A673 (cell line): ENCODE measurements at regions not wholly inside any gene's neighbourhood (a gene's known extent, or its start where the extent isn't known, plus 50 kb on each side); places are given as distances from the start of the nearest gene placed in this dataset.

Source experiments
- BruUV-seq: library from RNA; stranded (reverse); fragments of 400-500 nt; replicated peaks from 2 replicates; lab custom pipeline; 2021; lab: Mats Ljungman, UMichigan
- CTCF ChIA-PET: fragments of 300-600 bp; sonication (Branson Sonifier 250); formaldehyde crosslinking; loops from one replicate; lab custom pipeline; 2022; ENCODE audit warnings: antibody characterized with exemption; lab: Charles Lee
- POLR2A ChIA-PET: fragments of 300-600 bp; sonication (Branson Sonifier 250); formaldehyde crosslinking; loops from one replicate; lab custom pipeline; 2022; ENCODE audit warnings: antibody characterized with exemption; ENCODE audit not compliant: low non-redundant PET; lab: Charles Lee
- DNase-seq: peaks from one replicate; pipeline ENCODE4 v3.0.0-alpha.2; 2015; ENCODE audit warnings: low spot score
- H3K27ac ChIP-seq: fragments of 200-600 bp; sonication (generic); 2 replicates; pipeline ENCODE4 v1.5.1; 2016; ENCODE audit warnings: mixed run types, low read depth, mild to moderate bottlenecking, mixed read lengths, antibody characterized with exemption, low read length; ENCODE audit not compliant: poor library complexity, severe bottlenecking
- H3K27me3 ChIP-seq: fragments of 200-600 bp; sonication (generic); replicated peaks from 2 replicates; pipeline ENCODE4 v1.6.1; 2017; ENCODE audit warnings: mixed run types, low read depth, mild to moderate bottlenecking, mixed read lengths, antibody characterized with exemption, low read length; ENCODE audit not compliant: insufficient read depth, poor library complexity
- H3K36me3 ChIP-seq: fragments of 200-600 bp; sonication (generic); 2 replicates; pipeline ENCODE4 v1.6.1; 2016; ENCODE audit warnings: mixed run types, mild to moderate bottlenecking, mixed read lengths, antibody characterized with exemption, low read length; ENCODE audit not compliant: insufficient read depth, poor library complexity, severe bottlenecking
- H3K4me1 ChIP-seq: fragments of 200-600 bp; sonication (generic); 2 replicates; pipeline ENCODE4 v1.6.1; 2017; ENCODE audit warnings: mixed run types, mild to moderate bottlenecking, mixed read lengths, antibody characterized with exemption, low read length; ENCODE audit not compliant: insufficient read depth, poor library complexity, severe bottlenecking
- H3K4me3 ChIP-seq: fragments of 200-600 bp; sonication (generic); 2 replicates; pipeline ENCODE4 v1.5.1; 2016; ENCODE audit warnings: low read depth, mixed run types, mild to moderate bottlenecking, mixed read lengths, low read length; ENCODE audit not compliant: poor library complexity, severe bottlenecking
- H3K9me3 ChIP-seq: fragments of 200-600 bp; sonication (generic); 2 replicates; pipeline ENCODE4 v1.6.1; 2016; ENCODE audit warnings: mixed run types, low read depth, mild to moderate bottlenecking, mixed read lengths, antibody characterized with exemption, low read length; ENCODE audit not compliant: poor library complexity, severe bottlenecking
- CTCF ChIP-seq: fragments of 300-800, 200-600 bp; sonication (generic); conservative IDR thresholded peaks from 2 replicates; pipeline ENCODE4 v1.5.1; 2017; ENCODE audit warnings: low read depth, mild to moderate bottlenecking, antibody characterized with exemption, low read length, moderate library complexity, mixed read lengths
- EZH2 ChIP-seq: fragments of 200-600 bp; sonication (generic); IDR thresholded peaks from 2 replicates; pipeline ENCODE4 v1.6.1; 2017; ENCODE audit warnings: borderline replicate concordance, low read depth, mild to moderate bottlenecking, mixed read lengths, antibody characterized with exemption, low read length; ENCODE audit not compliant: poor library complexity, severe bottlenecking
- intact Hi-C: fragments of 100-400 bp; cut with micrococcal nuclease; formaldehyde crosslinking; loops from one replicate; pipeline ENCODE4 v1.10.0; 2022; ENCODE audit not compliant: unreplicated experiment

- POLR2A ChIA-PET, result no interaction called here
- no peak overlapping the region for H3K4me3 ChIP-seq
- H3K27me3 ChIP-seq, result no peaks in the 10 kb centered on the region
- no TSS peak for BruUV-seq
- TF ChIP-seq CTCF, result no peak
- TF ChIP-seq EZH2, result no peak
- no peaks in the 10 kb centered on the region for H3K9me3 ChIP-seq
- DNase-seq, result no peak
- H3K4me1 ChIP-seq, result no peaks in the 10 kb centered on the region
- CTCF ChIA-PET, result no interaction called here
- no peaks in the 10 kb centered on the region for H3K36me3 ChIP-seq
- H3K27ac ChIP-seq, result no peak overlapping the region
- intact Hi-C loops, result no loop called here
These were observed 306.7 kb downstream of the DTWD2 start for GRCh38 chr5:118681655-118682054.

GRCh38 chr5:118679264-118679940, 308.9 kb downstream of the DTWD2 start:
- no peak for TF ChIP-seq EZH2
- TF ChIP-seq CTCF, result no peak
- no TSS peak for BruUV-seq
- DNase-seq, result no peak
- ChIA-PET CTCF (no interaction called here), POLR2A (no interaction called here)
- no peak overlapping the region for H3K4me3 ChIP-seq
- intact Hi-C loops, result no loop called here
- no peaks in the 10 kb centered on the region for H3K4me1 ChIP-seq
- no peaks in the 10 kb centered on the region for H3K36me3 ChIP-seq
- no peaks in the 10 kb centered on the region for H3K9me3 ChIP-seq
- no peak overlapping the region for H3K27ac ChIP-seq
- no peaks in the 10 kb centered on the region for H3K27me3 ChIP-seq

- ChIA-PET CTCF (no interaction called here), POLR2A (no interaction called here)
- Histone ChIP-seq H3K4me1 (no peaks in the 10 kb centered on the region), H3K27ac (no peak overlapping the region), H3K4me3 (no peak overlapping the region), H3K27me3 (no peaks in the 10 kb centered on the region), H3K36me3 (no peaks in the 10 kb centered on the region), H3K9me3 (no peaks in the 10 kb centered on the region)
- TF ChIP-seq EZH2, result no peak
- TF ChIP-seq CTCF, result no peak
- no peak for DNase-seq
- no TSS peak for BruUV-seq
- intact Hi-C loops, result no loop called here
These were observed 309.6 kb downstream of the DTWD2 start for GRCh38 chr5:118678746-118679145.
